Heart left ventricle (tissue), 16 donors: ENCODE measurements at regions not wholly inside any gene's neighbourhood (a gene's known extent, or its start where the extent isn't known, plus 50 kb on each side); places are given as distances from the start of the nearest gene placed in this dataset.

Source experiments
- ATAC-seq, 4 donors: fragments of 200-7000 bp; cut with Tn5 transposase; one replicate each; pipeline ENCODE4 v1.9.1; 2020 to 2022; ENCODE audit warnings: moderate library complexity in 4 of 4, mild to moderate bottlenecking in 3 of 4, moderate number of reproducible peaks in 1 of 4
- DNase-seq, 5 donors: peaks; one replicate each; pipeline ENCODE4 v3.0.0-alpha.2; 2020
- H3K27ac ChIP-seq, 12 donors: fragments of 200-600 bp; sonication (generic) in 4 of 12; one replicate each; pipeline versions ENCODE4 v1.5.0 to v1.8.0; 2016 to 2022; ENCODE audit warnings: mild to moderate bottlenecking in 2 of 12
- H3K27me3 ChIP-seq, 9 donors: fragments of 200-600 bp; sonication (generic) in 2 of 9; one replicate each; pipeline versions ENCODE4 v1.5.1 to v1.8.0; 2016 to 2022; ENCODE audit warnings: mild to moderate bottlenecking in 3 of 9
- H3K36me3 ChIP-seq, 9 donors: fragments of 200-600 bp; sonication (generic) in 2 of 9; one replicate each; pipeline versions ENCODE4 v1.5.0 to v1.8.0; 2018 to 2022; ENCODE audit warnings: mild to moderate bottlenecking in 2 of 9
- H3K4me1 ChIP-seq, 12 donors: fragments of 200-600 bp; sonication (generic) in 4 of 12; one replicate each; pipeline versions ENCODE4 v1.5.0 to v1.8.0; 2016 to 2022; ENCODE audit warnings: mild to moderate bottlenecking in 3 of 12
- H3K4me3 ChIP-seq, 12 donors: fragments of 200-600 bp; sonication (generic) in 4 of 12; one replicate each; pipeline versions ENCODE4 v1.5.0 to v1.8.0; 2017 to 2022; ENCODE audit warnings: mild to moderate bottlenecking in 9 of 12, moderate library complexity in 4 of 12
- H3K9me3 ChIP-seq, 12 donors: fragments of 200-600 bp; sonication (generic) in 4 of 12; one replicate each; pipeline versions ENCODE4 v1.5.0 to v1.8.0; 2016 to 2022; ENCODE audit warnings: mild to moderate bottlenecking in 1 of 12
- POLR2A ChIP-seq, 2 donors: fragments of 450-650 bp; IDR thresholded peaks; one replicate each; pipeline ENCODE4 v1.6.1; 2017; ENCODE audit warnings: antibody characterized with exemption in 2 of 2, mild to moderate bottlenecking in 2 of 2, moderate library complexity in 2 of 2
- WGBS, 4 donors: extraction: QIAGEN DNeasy Blood & Tissue Kit in 2 of 4; methylation state at CpG; one replicate each; pipeline versions ENCODE4 v1.1.5 to v1.1.7; 2013 to 2018; 5-methylcytosine and 5-hydroxymethylcytosine counted together
- intact Hi-C, 10 donors: fragments of 100-400 bp; cut with DNase I; formaldehyde crosslinking; loops; one replicate each; pipeline versions ENCODE4 v1.11.1 to v1.14.2; 2022
- TF ChIP-seq, protein P1 (sequence below), 12 donors: fragments of 200-600 bp; sonication (generic) in 4 of 12; IDR thresholded peaks; one replicate each; pipeline versions ENCODE4 v1.5.0 to v1.8.0; 2018 to 2022; ENCODE audit warnings: antibody characterized with exemption in 12 of 12, mild to moderate bottlenecking in 5 of 12
- donor health status: ischemic (EF 13 %, LVEDD 7.1; RV severe dilation, severe dysfunction).
- donor health status: healthy with polysubstance abuse.
- donor health status: DM: no; HTN: yes; CAD: no.
- donor health status: DM: no; HTN: no; CAD: no.
- donor health status: ischemic (EF 25% LVEDD 6.9; RV normal size, moderate dysfunction).
- donor health status: ischemic (EF 25% LVEDD 5.7; RV mildly dilated, moderate dysfunction).
- donor health status: healthy.
- donor health status: DM: yes; HTN: yes; CAD: no.
- donor health status: ischemic (EF 35%, LVEDD 5.7; RV mildly dilated, moderate dysfunction).
- donor health status: nonischemic (EF 11% LVEDD 7.7; RV severe dilation, severe dysfunction).
- donor health status: DM: yes; HTN: yes; CAD: no.
- donor health status: PGD.
- donor health status: ischemic (EF 29% LVEDD 5.4; RV normal size, mild dysfunction).
- donor health status: nonischemic (EF 23%, LVEDD 6.1; RV moderate dilation, normal function).

DNA sequence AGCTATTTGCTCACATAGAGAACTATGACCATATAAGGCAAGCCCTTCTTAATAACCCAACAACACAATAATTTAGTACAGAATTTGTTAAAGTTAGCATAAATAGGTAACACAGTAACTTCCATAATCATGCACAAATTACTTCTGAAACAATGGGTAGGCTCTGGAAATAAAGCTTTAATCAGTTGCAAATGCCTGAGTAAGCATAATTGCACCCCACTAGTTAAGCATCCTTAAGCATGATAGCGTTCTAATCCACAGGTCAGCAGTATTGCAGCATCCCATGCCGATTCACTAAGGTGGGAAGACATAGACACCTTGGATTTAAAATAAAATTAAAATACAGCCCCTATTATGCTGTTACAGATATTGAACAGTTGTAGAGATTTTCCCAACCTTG, 161.7 kb downstream of the DHX15 start:
- TF ChIP-seq, protein P1, sequence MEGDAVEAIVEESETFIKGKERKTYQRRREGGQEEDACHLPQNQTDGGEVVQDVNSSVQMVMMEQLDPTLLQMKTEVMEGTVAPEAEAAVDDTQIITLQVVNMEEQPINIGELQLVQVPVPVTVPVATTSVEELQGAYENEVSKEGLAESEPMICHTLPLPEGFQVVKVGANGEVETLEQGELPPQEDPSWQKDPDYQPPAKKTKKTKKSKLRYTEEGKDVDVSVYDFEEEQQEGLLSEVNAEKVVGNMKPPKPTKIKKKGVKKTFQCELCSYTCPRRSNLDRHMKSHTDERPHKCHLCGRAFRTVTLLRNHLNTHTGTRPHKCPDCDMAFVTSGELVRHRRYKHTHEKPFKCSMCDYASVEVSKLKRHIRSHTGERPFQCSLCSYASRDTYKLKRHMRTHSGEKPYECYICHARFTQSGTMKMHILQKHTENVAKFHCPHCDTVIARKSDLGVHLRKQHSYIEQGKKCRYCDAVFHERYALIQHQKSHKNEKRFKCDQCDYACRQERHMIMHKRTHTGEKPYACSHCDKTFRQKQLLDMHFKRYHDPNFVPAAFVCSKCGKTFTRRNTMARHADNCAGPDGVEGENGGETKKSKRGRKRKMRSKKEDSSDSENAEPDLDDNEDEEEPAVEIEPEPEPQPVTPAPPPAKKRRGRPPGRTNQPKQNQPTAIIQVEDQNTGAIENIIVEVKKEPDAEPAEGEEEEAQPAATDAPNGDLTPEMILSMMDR (IDR thresholded peaks at IDR 0.05) = no peak
- no peak for TF ChIP-seq POLR2A (IDR thresholded peaks at IDR 0.05)
- no peaks in the 10 kb centered on the region for H3K36me3 ChIP-seq
- intact Hi-C loops = loop anchor here in 3 of 10 donors (5.0 to 10.0 kb wide), 3 partner anchors 748 to 1288 kb away; no protein-coding TSS in a partner anchor
- H3K4me1 ChIP-seq = peaks cover 0 to 7% (median 0%) of the 10 kb centered on the region in 12 donors
- H3K4me3 ChIP-seq = no peak overlapping the region
- ATAC-seq (no peak), DNase-seq (no peak)
- 87 to 92% (median 87%) methylated on average over 2 of the region's 2 CpGs for WGBS, 4 donors
- no peak overlapping the region for H3K27ac ChIP-seq
- H3K9me3 ChIP-seq = no peaks in the 10 kb centered on the region
- H3K27me3 ChIP-seq = no peaks in the 10 kb centered on the region

DNA sequence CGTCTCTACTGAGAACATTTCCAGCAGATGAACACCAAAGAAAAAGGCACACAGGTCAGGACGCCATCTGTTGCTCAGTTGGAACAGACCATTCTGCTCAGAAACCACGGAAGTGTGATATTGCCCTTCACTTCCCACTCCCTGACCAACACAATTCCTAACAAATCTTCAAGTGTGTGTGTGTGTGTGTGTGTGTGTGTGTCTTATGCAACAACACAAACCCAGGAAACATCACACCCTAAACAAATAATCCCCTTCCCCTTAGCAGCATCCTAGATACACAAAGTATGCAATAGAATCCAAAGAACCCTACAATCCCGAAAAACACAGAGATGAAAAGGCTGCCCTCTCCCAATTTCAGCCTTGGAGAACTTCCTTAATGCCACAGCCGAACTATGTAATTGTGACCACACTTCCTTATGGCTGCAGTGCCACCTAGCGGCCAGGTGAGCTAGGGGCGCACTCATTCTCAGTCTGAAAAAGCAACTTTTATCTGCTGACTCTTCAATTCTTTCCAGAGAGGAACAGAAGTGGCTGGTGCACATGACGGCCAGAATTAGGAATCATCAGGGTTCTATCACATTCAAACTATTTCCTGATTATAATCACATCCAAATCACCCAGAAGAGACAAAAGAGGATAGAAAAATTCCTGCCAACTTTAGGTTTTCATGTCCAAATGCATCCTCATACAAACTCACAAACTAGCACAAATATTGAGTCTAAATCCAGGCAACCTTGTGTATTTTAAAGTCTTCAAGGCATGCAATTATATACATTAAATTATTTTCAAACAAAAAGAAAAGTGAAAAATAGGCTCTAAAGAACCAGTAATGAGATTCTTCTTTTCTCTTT, 164.9 kb downstream of the DHX15 start:
- Histone ChIP-seq H3K4me1 (peaks cover 0 to 7% (median 0%) of the 10 kb centered on the region in 12 donors), H3K4me3 (no peak overlapping the region), H3K27ac (no peak overlapping the region), H3K9me3 (no peaks in the 10 kb centered on the region), H3K27me3 (no peaks in the 10 kb centered on the region), H3K36me3 (no peaks in the 10 kb centered on the region)
- 10 to 12% (median 11%) methylated on average over 8 of the region's 8 CpGs for WGBS, 4 donors
- no peak for TF ChIP-seq POLR2A (IDR thresholded peaks at IDR 0.05)
- TF ChIP-seq, protein P1 (IDR thresholded peaks at IDR 0.05) = peak; percentile 81 to 95 (median 90)
- DNase-seq (peak; percentile 62 to 80 (median 69)), ATAC-seq (peak; percentile 70 to 87 (median 86))
- intact Hi-C loops = loop anchor here in 8 of 10 donors (2.0 to 10.0 kb wide), 15 partner anchors 165 to 1285 kb away; no protein-coding TSS in a partner anchor

GRCh38 chr4:24417206-24417605, 167.1 kb downstream of the DHX15 start:
- Histone ChIP-seq H3K4me1 (peaks cover 0 to 7% (median 0%) of the 10 kb centered on the region in 12 donors), H3K27me3 (no peaks in the 10 kb centered on the region), H3K27ac (no peak overlapping the region), H3K9me3 (no peaks in the 10 kb centered on the region), H3K4me3 (no peak overlapping the region), H3K36me3 (no peaks in the 10 kb centered on the region)
- TF ChIP-seq POLR2A (IDR thresholded peaks at IDR 0.05) = no peak
- DNase-seq = no peak
- intact Hi-C loops = loop anchor here in 7 of 10 donors (5.0 to 10.0 kb wide), 11 partner anchors 162 to 1052 kb away; no protein-coding TSS in a partner anchor
- no peak for ATAC-seq

DNA sequence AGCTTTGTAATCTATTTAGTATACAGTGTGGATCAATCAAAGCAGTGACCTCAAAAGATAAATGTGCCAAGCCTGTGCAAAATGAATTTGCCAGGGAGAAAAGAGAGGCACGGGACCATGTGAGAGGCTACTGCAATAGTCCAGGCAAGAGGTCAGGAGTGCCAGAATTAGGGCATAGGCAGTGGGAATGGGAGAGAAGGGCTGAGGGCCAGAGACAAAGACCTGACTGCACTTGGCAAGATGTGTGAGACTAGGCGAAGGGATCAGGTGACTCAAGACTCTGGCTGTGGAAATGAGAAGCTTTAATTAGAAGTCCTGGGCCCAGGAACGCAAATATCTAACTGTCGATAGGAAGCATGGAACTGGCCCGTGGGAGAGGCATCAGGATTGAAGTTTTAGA, 168.1 kb downstream of the DHX15 start:
- H3K27me3 ChIP-seq = no peaks in the 10 kb centered on the region
- 50 to 52% (median 51%) methylated on average over 5 of the region's 5 CpGs for WGBS, 4 donors
- ATAC-seq = peak in 3 of 4 donors; percentile 30 to 79 (median 72)
- H3K9me3 ChIP-seq = no peaks in the 10 kb centered on the region
- TF ChIP-seq, protein P1 (IDR thresholded peaks at IDR 0.05) = no peak
- TF ChIP-seq POLR2A (IDR thresholded peaks at IDR 0.05) = no peak
- no peak overlapping the region for H3K4me3 ChIP-seq
- peaks cover 0 to 7% (median 0%) of the 10 kb centered on the region in 12 donors for H3K4me1 ChIP-seq
- DNase-seq = peak in 1 of 5 donors; percentile 36
- intact Hi-C loops = loop anchor here in 7 of 10 donors (5.0 to 10.0 kb wide), 11 partner anchors 161 to 1051 kb away; no protein-coding TSS in a partner anchor
- H3K36me3 ChIP-seq = no peaks in the 10 kb centered on the region
- H3K27ac ChIP-seq = peak overlapping the region in 2 of 12 donors; percentile 9 to 10
